ENCODE measurements at regions not wholly inside any gene's neighbourhood (a gene's known extent, or its start where the extent isn't known, plus 50 kb on each side); places are given as distances from the start of the nearest gene placed in this dataset.

GRCh38 chr6:137815692-137816091, 51.4 kb upstream of the TNFAIP3 start:
- TF ChIP-seq POLR2A (IDR thresholded peaks at IDR 0.05) (no peak), CTCF (IDR thresholded peaks at IDR 0.05) (no peak)

Data from right lobe of liver (tissue), 4 donors.